Natural killer cell (primary cell): ENCODE measurements at regions not wholly inside any gene's neighbourhood (a gene's known extent, or its start where the extent isn't known, plus 50 kb on each side); places are given as distances from the start of the nearest gene placed in this dataset.

ENCODE experiments used
- ATAC-seq, 3 donors: fragments of 150-1000 bp in 2 of 3; fragments of 200-7000 bp in 1 of 3; cut with Tn5 transposase; 1 replicate in 1 of 3; 2 replicates in 2 of 3; pipeline ENCODE4 v1.10.0; 2021; ENCODE audit warnings: mild to moderate bottlenecking in 2 of 3, moderate library complexity in 2 of 3
- DNase-seq, 2 donors: peaks; one replicate each; pipeline versions ENCODE4 v3.0.0 to v3.0.0-alpha.2; 2013 to 2021; ENCODE audit warnings: mixed read lengths in 1 of 2
- H3K27ac ChIP-seq: one replicate; pipeline ENCODE4 v1.5.1; 2013; ENCODE audit warnings: mild to moderate bottlenecking, low read length
- H3K27me3 ChIP-seq: one replicate; pipeline ENCODE4 v1.6.1; 2013; ENCODE audit warnings: low read length; ENCODE audit not compliant: control insufficient read depth, insufficient read depth
- H3K36me3 ChIP-seq: one replicate; pipeline ENCODE4 v1.6.1; 2013; ENCODE audit warnings: low read length; ENCODE audit not compliant: control insufficient read depth, insufficient read depth
- H3K4me1 ChIP-seq: one replicate; pipeline ENCODE4 v1.6.1; 2013; ENCODE audit warnings: low read length; ENCODE audit not compliant: control insufficient read depth, insufficient read depth
- H3K4me3 ChIP-seq: one replicate; pipeline ENCODE4 v1.5.1; 2013; ENCODE audit warnings: low read length
- H3K9me3 ChIP-seq: one replicate; pipeline ENCODE4 v1.6.1; 2013; ENCODE audit warnings: low read length; ENCODE audit not compliant: control insufficient read depth, insufficient read depth
- H3K27ac Mint-ChIP-seq, 2 donors: one replicate each; pipeline ENCODE4 v1.8.0; 2022; ENCODE audit warnings: mild to moderate bottlenecking in 2 of 2, mixed read lengths in 2 of 2, moderate library complexity in 1 of 2
- H3K27me3 Mint-ChIP-seq, 2 donors: one replicate each; pipeline ENCODE4 v1.8.0; 2022; ENCODE audit warnings: low read depth in 2 of 2, mixed read lengths in 2 of 2
- H3K36me3 Mint-ChIP-seq: one replicate; pipeline ENCODE4 v1.8.0; 2022; ENCODE audit warnings: mixed read lengths
- H3K4me1 Mint-ChIP-seq, 2 donors: one replicate each; pipeline ENCODE4 v1.8.0; 2022; ENCODE audit warnings: mixed read lengths in 2 of 2
- H3K4me3 Mint-ChIP-seq: one replicate; pipeline ENCODE4 v1.8.0; 2022; ENCODE audit warnings: mild to moderate bottlenecking, moderate library complexity, mixed read lengths
- H3K9me3 Mint-ChIP-seq, 2 donors: one replicate each; pipeline ENCODE4 v1.8.0; 2022; ENCODE audit warnings: mixed read lengths in 2 of 2
- WGBS: methylation state at CpG from one replicate; pipeline ENCODE4 v1.1.7; 2013; ENCODE audit warnings: missing lambda C conversion rate; ENCODE audit not compliant: insufficient coverage; 5-methylcytosine and 5-hydroxymethylcytosine counted together
- intact Hi-C: fragments of 100-400 bp; cut with micrococcal nuclease; formaldehyde crosslinking; loops from one replicate; pipeline ENCODE4 v1.14.2; 2022
- TF ChIP-seq, protein P1 (sequence below): fragments of 200-600 bp; IDR thresholded peaks from one replicate; pipeline ENCODE4 v1.8.0; 2022; ENCODE audit warnings: antibody characterized with exemption

DNA sequence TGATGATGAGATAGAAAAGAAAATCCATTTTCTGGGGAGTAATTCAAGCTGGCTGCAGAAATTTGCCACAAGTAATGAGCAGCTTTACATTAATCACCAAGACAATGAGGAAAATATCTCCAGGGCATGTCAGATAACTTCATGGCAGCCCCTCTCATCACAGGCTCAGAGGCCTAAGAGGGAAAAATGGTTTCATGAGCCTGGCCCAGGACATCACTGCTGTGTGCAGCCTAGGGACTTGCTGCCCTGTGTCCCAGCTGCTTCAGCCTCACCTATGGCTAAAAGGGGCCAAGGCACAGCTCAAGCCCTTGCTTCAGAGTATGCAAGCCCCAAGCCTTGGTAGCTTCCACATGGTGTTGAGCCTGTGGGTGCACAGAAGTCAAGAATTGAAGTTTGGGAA, 161.7 kb downstream of the OPA1 start:
- Mint-ChIP-seq H3K36me3 (peaks cover 14% of the 10 kb centered on the region), H3K9me3 (peaks cover 2 to 7% of the 10 kb centered on the region in 2 donors), H3K27ac (no peak overlapping the region), H3K4me1 (no peaks in the 10 kb centered on the region), H3K4me3 (no peak overlapping the region), H3K27me3 (peaks cover 28 to 69% of the 10 kb centered on the region in 2 donors)
- no peak overlapping the region for H3K4me3 ChIP-seq
- no peak for ATAC-seq
- no peak for DNase-seq
- H3K27me3 ChIP-seq = peaks cover 2% of the 10 kb centered on the region
- H3K9me3 ChIP-seq = no peaks in the 10 kb centered on the region
- H3K36me3 ChIP-seq = no peaks in the 10 kb centered on the region
- TF ChIP-seq, protein P1, sequence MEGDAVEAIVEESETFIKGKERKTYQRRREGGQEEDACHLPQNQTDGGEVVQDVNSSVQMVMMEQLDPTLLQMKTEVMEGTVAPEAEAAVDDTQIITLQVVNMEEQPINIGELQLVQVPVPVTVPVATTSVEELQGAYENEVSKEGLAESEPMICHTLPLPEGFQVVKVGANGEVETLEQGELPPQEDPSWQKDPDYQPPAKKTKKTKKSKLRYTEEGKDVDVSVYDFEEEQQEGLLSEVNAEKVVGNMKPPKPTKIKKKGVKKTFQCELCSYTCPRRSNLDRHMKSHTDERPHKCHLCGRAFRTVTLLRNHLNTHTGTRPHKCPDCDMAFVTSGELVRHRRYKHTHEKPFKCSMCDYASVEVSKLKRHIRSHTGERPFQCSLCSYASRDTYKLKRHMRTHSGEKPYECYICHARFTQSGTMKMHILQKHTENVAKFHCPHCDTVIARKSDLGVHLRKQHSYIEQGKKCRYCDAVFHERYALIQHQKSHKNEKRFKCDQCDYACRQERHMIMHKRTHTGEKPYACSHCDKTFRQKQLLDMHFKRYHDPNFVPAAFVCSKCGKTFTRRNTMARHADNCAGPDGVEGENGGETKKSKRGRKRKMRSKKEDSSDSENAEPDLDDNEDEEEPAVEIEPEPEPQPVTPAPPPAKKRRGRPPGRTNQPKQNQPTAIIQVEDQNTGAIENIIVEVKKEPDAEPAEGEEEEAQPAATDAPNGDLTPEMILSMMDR = no peak
- no peaks in the 10 kb centered on the region for H3K4me1 ChIP-seq
- intact Hi-C loops = no loop called here
- H3K27ac ChIP-seq = no peak overlapping the region

GRCh38 chr3:193756536-193756935, 163.5 kb downstream of the OPA1 start:
- intact Hi-C loops = no loop called here
- Histone ChIP-seq H3K4me3 (no peak overlapping the region), H3K27me3 (peaks cover 2% of the 10 kb centered on the region), H3K36me3 (no peaks in the 10 kb centered on the region), H3K4me1 (no peaks in the 10 kb centered on the region), H3K9me3 (no peaks in the 10 kb centered on the region), H3K27ac (no peak overlapping the region)
- DNase-seq (no peak), ATAC-seq (no peak)
- H3K27ac Mint-ChIP-seq = no peak overlapping the region
- no peak overlapping the region for H3K4me3 Mint-ChIP-seq
- peaks cover 14% of the 10 kb centered on the region for H3K36me3 Mint-ChIP-seq
- no peaks in the 10 kb centered on the region for H3K4me1 Mint-ChIP-seq
- peaks cover 2 to 7% of the 10 kb centered on the region in 2 donors for H3K9me3 Mint-ChIP-seq
- peaks cover 25 to 60% of the 10 kb centered on the region in 2 donors for H3K27me3 Mint-ChIP-seq
- TF ChIP-seq, protein P1 = no peak
- WGBS = no CpG with 5 or more reads among the region's 1 CpG

DNA sequence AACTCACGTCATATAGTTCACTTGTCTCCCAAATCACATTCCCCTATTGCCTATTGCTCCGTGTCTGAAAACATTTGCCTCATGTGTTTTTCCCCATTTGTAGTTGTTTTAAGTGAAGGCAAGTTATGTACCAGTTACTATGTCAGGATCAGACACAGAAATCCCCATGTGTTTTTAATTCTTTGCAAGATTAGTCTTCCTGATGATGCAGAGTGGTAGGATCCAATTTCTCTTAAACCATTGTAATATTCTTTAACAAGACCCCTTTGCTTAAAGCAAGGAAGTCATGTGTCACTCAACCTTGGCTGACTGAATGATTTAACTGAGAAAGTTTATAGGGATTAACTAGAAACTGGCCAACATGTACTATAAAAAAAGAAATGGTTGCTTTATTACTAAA, 164.4 kb downstream of the OPA1 start:
- intact Hi-C loops = no loop called here
- Mint-ChIP-seq H3K4me1 (no peaks in the 10 kb centered on the region), H3K27ac (no peak overlapping the region), H3K4me3 (no peak overlapping the region), H3K36me3 (peaks cover 14% of the 10 kb centered on the region), H3K27me3 (peaks cover 25 to 53% of the 10 kb centered on the region in 2 donors), H3K9me3 (peaks cover 2 to 7% of the 10 kb centered on the region in 2 donors)
- no peaks in the 10 kb centered on the region for H3K9me3 ChIP-seq
- no peak overlapping the region for H3K4me3 ChIP-seq
- H3K27me3 ChIP-seq = peaks cover 2% of the 10 kb centered on the region
- WGBS = 100% methylated on average over 1 of the region's 2 CpGs
- DNase-seq = no peak
- no peak for ATAC-seq
- H3K27ac ChIP-seq = no peak overlapping the region
- TF ChIP-seq, protein P1 = no peak
- no peaks in the 10 kb centered on the region for H3K36me3 ChIP-seq
- no peaks in the 10 kb centered on the region for H3K4me1 ChIP-seq

GRCh38 chr3:193761969-193762368, 169.0 kb downstream of the OPA1 start:
- DNase-seq (no peak), ATAC-seq (no peak)
- H3K4me1 ChIP-seq = no peaks in the 10 kb centered on the region
- TF ChIP-seq, protein P1 = no peak
- no peaks in the 10 kb centered on the region for H3K27me3 ChIP-seq
- H3K4me3 ChIP-seq = no peak overlapping the region
- intact Hi-C loops = no loop called here
- 95% methylated on average over 5 of the region's 5 CpGs for WGBS
- Mint-ChIP-seq H3K4me3 (no peak overlapping the region), H3K27me3 (peaks cover 17 to 35% of the 10 kb centered on the region in 2 donors), H3K9me3 (peaks cover 0 to 2% of the 10 kb centered on the region in 2 donors), H3K27ac (no peak overlapping the region), H3K36me3 (peaks cover 14% of the 10 kb centered on the region), H3K4me1 (no peaks in the 10 kb centered on the region)
- no peaks in the 10 kb centered on the region for H3K36me3 ChIP-seq
- H3K27ac ChIP-seq = no peak overlapping the region
- H3K9me3 ChIP-seq = no peaks in the 10 kb centered on the region
